Aorta (tissue), 5 donors: ENCODE measurements at regions not wholly inside any gene's neighbourhood (a gene's known extent, or its start where the extent isn't known, plus 50 kb on each side); places are given as distances from the start of the nearest gene placed in this dataset.

Experiments
- ATAC-seq: fragments of 200-7000 bp; cut with Tn5 transposase; one replicate; pipeline ENCODE4 v1.9.1; 2022; ENCODE audit warnings: moderate library complexity; ENCODE audit not compliant: low FRiP score
- DNase-seq, 2 donors: peaks; one replicate each; pipeline ENCODE4 v3.0.0-alpha.2; 2020
- H3K27ac ChIP-seq, 2 donors: one replicate each; pipeline ENCODE4 v1.5.1; 2013; ENCODE audit warnings: low read length in 2 of 2, mild to moderate bottlenecking in 2 of 2, moderate library complexity in 2 of 2, control low read depth in 1 of 2, inconsistent platforms in 1 of 2, low read depth in 1 of 2
- H3K27me3 ChIP-seq, 2 donors: one replicate each; pipeline ENCODE4 v1.6.1; 2013; ENCODE audit warnings: control low read depth in 1 of 2, low read length in 1 of 2, mild to moderate bottlenecking in 1 of 2, moderate library complexity in 1 of 2; ENCODE audit not compliant: insufficient read depth in 2 of 2, control insufficient read depth in 1 of 2
- H3K36me3 ChIP-seq, 2 donors: one replicate each; pipeline ENCODE4 v1.6.1; 2013; ENCODE audit warnings: control low read depth in 1 of 2, low read length in 1 of 2, mild to moderate bottlenecking in 1 of 2; ENCODE audit not compliant: insufficient read depth in 2 of 2, control insufficient read depth in 1 of 2
- H3K4me1 ChIP-seq, 2 donors: one replicate each; pipeline ENCODE4 v1.6.1; 2013; ENCODE audit warnings: low read length in 2 of 2, control low read depth in 1 of 2, mild to moderate bottlenecking in 1 of 2, moderate library complexity in 1 of 2; ENCODE audit not compliant: insufficient read depth in 2 of 2, control insufficient read depth in 1 of 2
- H3K4me3 ChIP-seq, 2 donors: one replicate each; pipeline ENCODE4 v1.5.1; 2013; ENCODE audit warnings: low read length in 2 of 2, control low read depth in 1 of 2, mild to moderate bottlenecking in 1 of 2
- H3K9me3 ChIP-seq: one replicate; pipeline ENCODE4 v1.6.1; 2013; ENCODE audit warnings: mild to moderate bottlenecking, low read length; ENCODE audit not compliant: control insufficient read depth
- WGBS, 2 donors: extraction: QIAGEN DNeasy Blood & Tissue Kit; methylation state at CpG; one replicate each; pipeline ENCODE4 v1.1.7; 2013; 5-methylcytosine and 5-hydroxymethylcytosine counted together
- intact Hi-C, 2 donors: fragments of 100-400 bp; cut with DNase I; formaldehyde crosslinking; loops; one replicate each; pipeline versions ENCODE4 v1.14.2 to v1.15.0; 2022
- donor health status: healthy with polysubstance abuse.
- donor health status: Bipolar disorder and iron deficiency.
- donor health status: DM: no; HTN: no; CAD: no.
- donor health status: DM: no; HTN: no; CAD: no.
- donor health status: DM: yes; HTN: yes; CAD: no.

GRCh38 chr15:37291920-37292319 is 191.6 kb upstream of the MEIS2 start:
- ATAC-seq (no peak), DNase-seq (no peak)
- no peak overlapping the region for H3K4me3 ChIP-seq
- H3K9me3 ChIP-seq, result no peaks in the 10 kb centered on the region
- H3K27me3 ChIP-seq, result peaks cover 0 to 1% of the 10 kb centered on the region in 2 donors
- H3K36me3 ChIP-seq, result no peaks in the 10 kb centered on the region
- no peaks in the 10 kb centered on the region for H3K4me1 ChIP-seq
- WGBS, 2 donors, result 9 to 13% methylated on average over 1 of the region's 1 CpG
- intact Hi-C loops, result no loop called here
- no peak overlapping the region for H3K27ac ChIP-seq

GRCh38 chr15:37298271-37298670 is 197.9 kb upstream of the MEIS2 start:
- no peaks in the 10 kb centered on the region for H3K36me3 ChIP-seq
- no peak for DNase-seq
- H3K9me3 ChIP-seq, result no peaks in the 10 kb centered on the region
- H3K27ac ChIP-seq, result no peak overlapping the region
- WGBS, 2 donors, result 34 to 44% methylated on average over 1 of the region's 1 CpG
- H3K4me3 ChIP-seq, result no peak overlapping the region
- ATAC-seq, result no peak
- intact Hi-C loops, result no loop called here
- H3K4me1 ChIP-seq, result no peaks in the 10 kb centered on the region
- no peaks in the 10 kb centered on the region for H3K27me3 ChIP-seq

GRCh38 chr15:37339437-37339836 is 239.1 kb upstream of the MEIS2 start:
- WGBS, 2 donors, result 82 to 86% methylated on average over 3 of the region's 3 CpGs
- H3K27me3 ChIP-seq, result no peaks in the 10 kb centered on the region
- H3K4me3 ChIP-seq, result no peak overlapping the region
- ATAC-seq, result no peak
- intact Hi-C loops, result no loop called here
- DNase-seq, result no peak
- no peaks in the 10 kb centered on the region for H3K4me1 ChIP-seq
- H3K36me3 ChIP-seq, result no peaks in the 10 kb centered on the region
- no peaks in the 10 kb centered on the region for H3K9me3 ChIP-seq
- H3K27ac ChIP-seq, result no peak overlapping the region

GRCh38 chr15:37339856-37340255 is 239.5 kb upstream of the MEIS2 start:
- intact Hi-C loops, result no loop called here
- WGBS, 2 donors, result 77 to 84% methylated on average over 3 of the region's 3 CpGs
- Histone ChIP-seq H3K9me3 (no peaks in the 10 kb centered on the region), H3K36me3 (no peaks in the 10 kb centered on the region), H3K4me1 (no peaks in the 10 kb centered on the region), H3K4me3 (no peak overlapping the region), H3K27ac (no peak overlapping the region), H3K27me3 (no peaks in the 10 kb centered on the region)
- ATAC-seq (no peak), DNase-seq (no peak)

- ATAC-seq (no peak), DNase-seq (no peak)
- no peak overlapping the region for H3K4me3 ChIP-seq
- intact Hi-C loops, result no loop called here
- H3K4me1 ChIP-seq, result no peaks in the 10 kb centered on the region
- no peaks in the 10 kb centered on the region for H3K36me3 ChIP-seq
- no peaks in the 10 kb centered on the region for H3K27me3 ChIP-seq
- no peaks in the 10 kb centered on the region for H3K9me3 ChIP-seq
- no peak overlapping the region for H3K27ac ChIP-seq
- 38 to 57% methylated on average over 2 of the region's 2 CpGs for WGBS, 2 donors
Measured at GRCh38 chr15:37340438-37340837, 240.1 kb upstream of the MEIS2 start.

GRCh38 chr15:37359101-37359892 is 258.9 kb upstream of the MEIS2 start:
- Histone ChIP-seq H3K4me1 (no peaks in the 10 kb centered on the region), H3K9me3 (no peaks in the 10 kb centered on the region), H3K27me3 (no peaks in the 10 kb centered on the region), H3K36me3 (no peaks in the 10 kb centered on the region), H3K27ac (no peak overlapping the region), H3K4me3 (no peak overlapping the region)
- no peak for DNase-seq
- intact Hi-C loops, result no loop called here
- no peak for ATAC-seq
- WGBS, 2 donors, result 72 to 76% methylated on average over 8 of the region's 8 CpGs

- Histone ChIP-seq H3K4me3 (no peak overlapping the region), H3K36me3 (no peaks in the 10 kb centered on the region), H3K9me3 (no peaks in the 10 kb centered on the region), H3K27ac (no peak overlapping the region), H3K27me3 (no peaks in the 10 kb centered on the region), H3K4me1 (no peaks in the 10 kb centered on the region)
- intact Hi-C loops, result no loop called here
- no peak for DNase-seq
- ATAC-seq, result no peak
- WGBS, 2 donors, result 95 to 96% methylated on average over 6 of the region's 6 CpGs
Measured at GRCh38 chr15:37359893-37360290, 259.5 kb upstream of the MEIS2 start.

- H3K27me3 ChIP-seq, result no peaks in the 10 kb centered on the region
- no peaks in the 10 kb centered on the region for H3K36me3 ChIP-seq
- DNase-seq (no peak), ATAC-seq (no peak)
- no peak overlapping the region for H3K4me3 ChIP-seq
- intact Hi-C loops, result no loop called here
- 62 to 70% methylated on average over 1 of the region's 1 CpG for WGBS, 2 donors
- H3K4me1 ChIP-seq, result no peaks in the 10 kb centered on the region
- H3K9me3 ChIP-seq, result no peaks in the 10 kb centered on the region
- no peak overlapping the region for H3K27ac ChIP-seq
Measured at GRCh38 chr15:37360724-37361123, 260.4 kb upstream of the MEIS2 start.

- WGBS, 2 donors, result 59 to 64% methylated on average over 4 of the region's 4 CpGs
- H3K27ac ChIP-seq, result no peak overlapping the region
- no peaks in the 10 kb centered on the region for H3K36me3 ChIP-seq
- intact Hi-C loops, result no loop called here
- DNase-seq, result no peak
- no peaks in the 10 kb centered on the region for H3K9me3 ChIP-seq
- no peaks in the 10 kb centered on the region for H3K4me1 ChIP-seq
- no peaks in the 10 kb centered on the region for H3K27me3 ChIP-seq
- no peak for ATAC-seq
- H3K4me3 ChIP-seq, result no peak overlapping the region
Measured at GRCh38 chr15:37361621-37362020, 261.3 kb upstream of the MEIS2 start.
